MM.1S (cell line): ENCODE measurements at regions not wholly inside any gene's neighbourhood (a gene's known extent, or its start where the extent isn't known, plus 50 kb on each side); places are given as distances from the start of the nearest gene placed in this dataset.
"Not testable (repeated sequence)": the region's sequence is repeated elsewhere in the genome, so short reads cannot be mapped to it uniquely, and the experiment has no call there.

Experiments
- DNase-seq: peaks from one replicate; pipeline ENCODE4 v3.0.0-alpha.2; 2015
- H2AFZ ChIP-seq: fragments of 300-600 bp; sonication (generic); 2 replicates; pipeline ENCODE4 v1.6.0; 2016; ENCODE audit warnings: antibody characterized with exemption, low read length
- H3F3A ChIP-seq: fragments of 300-600 bp; sonication (generic); 2 replicates; pipeline ENCODE4 v1.6.1; 2016; ENCODE audit warnings: mild to moderate bottlenecking, antibody characterized with exemption, low read length, moderate library complexity, mixed read lengths; ENCODE audit not compliant: insufficient read depth
- H3K27ac ChIP-seq: fragments of 300-600 bp; sonication (generic); 2 replicates; pipeline ENCODE4 v1.5.1; 2016; ENCODE audit warnings: mild to moderate bottlenecking, low read length
- H3K27me3 ChIP-seq: fragments of 300-600 bp; sonication (generic); replicated peaks from 2 replicates; pipeline ENCODE4 v1.6.0; 2016; ENCODE audit warnings: low read length; ENCODE audit not compliant: insufficient read depth
- H3K36me3 ChIP-seq: fragments of 300-600 bp; sonication (generic); replicated peaks from 2 replicates; pipeline ENCODE4 v1.6.1; 2016; ENCODE audit warnings: mild to moderate bottlenecking, low read length, mixed read lengths; ENCODE audit not compliant: insufficient read depth
- H3K4me1 ChIP-seq: fragments of 300-600 bp; sonication (generic); 2 replicates; pipeline ENCODE4 v1.6.1; 2016; ENCODE audit warnings: low read length, mixed read lengths
- H3K4me2 ChIP-seq: fragments of 300-600 bp; sonication (generic); 2 replicates; pipeline ENCODE4 v1.6.0; 2016; ENCODE audit warnings: low read depth, low read length
- H3K4me3 ChIP-seq: fragments of 300-600 bp; sonication (generic); 2 replicates; pipeline ENCODE4 v1.5.1; 2016; ENCODE audit warnings: low read length, mixed read lengths
- H3K79me2 ChIP-seq: fragments of 300-600 bp; sonication (generic); 2 replicates; pipeline ENCODE4 v1.6.1; 2016; ENCODE audit warnings: mixed run types, low read length, mixed read lengths
- H3K9ac ChIP-seq: fragments of 300-600 bp; sonication (generic); 2 replicates; pipeline ENCODE4 v1.6.1; 2016; ENCODE audit warnings: low read length, mixed read lengths
- H3K9me2 ChIP-seq: fragments of 300-600 bp; sonication (generic); replicated peaks from 2 replicates; pipeline ENCODE4 v1.6.1; 2016; ENCODE audit warnings: mild to moderate bottlenecking, low read length, mixed read lengths; ENCODE audit not compliant: insufficient read depth
- H3K9me3 ChIP-seq: fragments of 300-600 bp; sonication (generic); replicated peaks from 2 replicates; pipeline ENCODE4 v1.6.1; 2016; ENCODE audit warnings: mild to moderate bottlenecking, low read length, mixed read lengths; ENCODE audit not compliant: insufficient read depth
- H4K20me1 ChIP-seq: fragments of 300-600 bp; sonication (generic); 2 replicates; pipeline ENCODE4 v1.6.1; 2016; ENCODE audit warnings: mild to moderate bottlenecking, low read length, moderate library complexity, mixed read lengths; ENCODE audit not compliant: insufficient read depth
- CTCF ChIP-seq: fragments of 300-600 bp; sonication (generic); IDR thresholded peaks from 2 replicates; pipeline ENCODE4 v1.5.1; 2016; ENCODE audit warnings: antibody characterized with exemption, low read length, mixed read lengths
- EZH2 ChIP-seq: fragments of 300-600 bp; sonication (generic); optimal IDR thresholded peaks from 2 replicates; pipeline ENCODE3; 2017; ENCODE audit warnings: low read depth, mild to moderate bottlenecking, antibody characterized with exemption, low read length, mixed read lengths
- EZH2phosphoT487 ChIP-seq: fragments of 300-600 bp; sonication (generic); IDR thresholded peaks from 2 replicates; pipeline ENCODE4 v1.6.1; 2018; ENCODE audit warnings: antibody characterized with exemption, low read length

GRCh38 chr3:127413871-127414270 is 126.0 kb upstream of the PRR20G start:
- Histone ChIP-seq H2AFZ (no peak overlapping the region), H4K20me1 (no peaks in the 10 kb centered on the region), H3K4me1 (no peaks in the 10 kb centered on the region), H3F3A (no peaks in the 10 kb centered on the region), H3K9ac (no peak overlapping the region), H3K27me3 (peaks cover 4% of the 10 kb centered on the region; the same call in 1 of the 2 replicates), H3K36me3 (no peaks in the 10 kb centered on the region), H3K9me2 (no peaks in the 10 kb centered on the region), H3K79me2 (no peaks in the 10 kb centered on the region), H3K9me3 (no peaks in the 10 kb centered on the region), H3K27ac (no peak overlapping the region), H3K4me2 (no peak overlapping the region), H3K4me3 (no peak overlapping the region)
- no peak for DNase-seq
- TF ChIP-seq EZH2phosphoT487 (no peak), EZH2 (no peak), CTCF (no peak)

GRCh38 chr3:127413318-127413673 is 125.5 kb upstream of the PRR20G start:
- H3K4me2 ChIP-seq: no peak overlapping the region
- H3K9me2 ChIP-seq: no peaks in the 10 kb centered on the region
- H3K4me3 ChIP-seq: no peak overlapping the region
- TF ChIP-seq EZH2 (no peak), CTCF (no peak), EZH2phosphoT487 (no peak)
- no peak overlapping the region for H2AFZ ChIP-seq
- no peaks in the 10 kb centered on the region; the same call in 1 of the 2 replicates for H3K27me3 ChIP-seq
- H3K36me3 ChIP-seq: no peaks in the 10 kb centered on the region
- no peaks in the 10 kb centered on the region for H3F3A ChIP-seq
- no peaks in the 10 kb centered on the region for H3K9me3 ChIP-seq
- no peak for DNase-seq
- H3K9ac ChIP-seq: no peak overlapping the region
- no peaks in the 10 kb centered on the region for H3K4me1 ChIP-seq
- no peak overlapping the region for H3K27ac ChIP-seq
- no peaks in the 10 kb centered on the region for H3K79me2 ChIP-seq
- H4K20me1 ChIP-seq: no peaks in the 10 kb centered on the region

- Histone ChIP-seq H3K4me2 (no peak overlapping the region), H3K9ac (no peak overlapping the region), H3F3A (no peaks in the 10 kb centered on the region), H3K4me3 (no peak overlapping the region), H3K4me1 (no peaks in the 10 kb centered on the region), H3K36me3 (no peaks in the 10 kb centered on the region), H3K27me3 (no peaks in the 10 kb centered on the region; the same call in 1 of the 2 replicates), H4K20me1 (no peaks in the 10 kb centered on the region), H3K9me3 (no peaks in the 10 kb centered on the region), H3K79me2 (no peaks in the 10 kb centered on the region), H2AFZ (no peak overlapping the region), H3K9me2 (no peaks in the 10 kb centered on the region), H3K27ac (no peak overlapping the region)
- no peak for TF ChIP-seq EZH2phosphoT487
- TF ChIP-seq CTCF: no peak
- no peak for TF ChIP-seq EZH2
- DNase-seq: no peak
Observed at GRCh38 chr3:127412578-127413317, 124.9 kb upstream of the PRR20G start.

- not testable (repeated sequence) for H3F3A ChIP-seq, H3K27me3 ChIP-seq, DNase-seq, H3K4me3 ChIP-seq, H3K27ac ChIP-seq, H3K4me2 ChIP-seq, H2AFZ ChIP-seq, H3K36me3 ChIP-seq, H3K79me2 ChIP-seq, H3K9me3 ChIP-seq, H3K9ac ChIP-seq, H3K4me1 ChIP-seq, H3K9me2 ChIP-seq, H4K20me1 ChIP-seq
Observed at GRCh38 chr3:127411875-127412274, 124.0 kb upstream of the PRR20G start.
